WTC11 (cell line): ENCODE measurements at regions not wholly inside any gene's neighbourhood (a gene's known extent, or its start where the extent isn't known, plus 50 kb on each side); places are given as distances from the start of the nearest gene placed in this dataset.

Experiments used
- CREB1 ChIP-seq: sonication (generic); formaldehyde crosslinking; IDR thresholded peaks from 2 replicates; pipeline ENCODE4 v1.8.0; 2023; ENCODE audit warnings: mild to moderate bottlenecking, missing genetic modification reagents
- ELF4 ChIP-seq: sonication (generic); formaldehyde crosslinking; IDR thresholded peaks from 2 replicates; pipeline ENCODE4 v1.8.1; 2022; ENCODE audit warnings: low read depth, mild to moderate bottlenecking, moderate library complexity, missing genetic modification reagents
- JUN ChIP-seq: sonication (generic); formaldehyde crosslinking; IDR thresholded peaks from 2 replicates; pipeline ENCODE4 v1.8.0; 2023; ENCODE audit warnings: mild to moderate bottlenecking, missing genetic modification reagents
- RELA ChIP-seq: sonication (generic); formaldehyde crosslinking; IDR thresholded peaks from 2 replicates; pipeline ENCODE4 v1.8.1; 2022; ENCODE audit warnings: missing genetic modification reagents, mild to moderate bottlenecking, borderline replicate concordance
- ZNF121 ChIP-seq: sonication (generic); formaldehyde crosslinking; IDR thresholded peaks from 2 replicates; pipeline ENCODE4 v1.8.0; 2023; ENCODE audit warnings: missing genetic modification reagents
- ZNF396 ChIP-seq: fragments of 250-450 bp; sonication (Bioruptor Pico); IDR thresholded peaks from 2 replicates; pipeline ENCODE4 v1.8.0; 2021; ENCODE audit warnings: mild to moderate bottlenecking, moderate library complexity, borderline replicate concordance
- TF ChIP-seq, protein P1 (sequence below): sonication (generic); formaldehyde crosslinking; IDR thresholded peaks from 2 replicates; pipeline ENCODE4 v1.8.1; 2022; ENCODE audit warnings: low read depth, missing genetic modification reagents, borderline replicate concordance
- TF ChIP-seq, protein P2 (sequence below): fragments of 250-450 bp; sonication (Bioruptor Pico); conservative IDR thresholded peaks from 2 replicates; pipeline ENCODE4 v1.9.0; 2021; ENCODE audit warnings: mild to moderate bottlenecking
- TF ChIP-seq, protein P3 (sequence below): fragments of 200-600 bp; IDR thresholded peaks from 2 replicates; pipeline ENCODE4 v1.8.0; 2022; ENCODE audit warnings: antibody characterized with exemption
- TF ChIP-seq, protein P4 (sequence below): sonication (generic); formaldehyde crosslinking; IDR thresholded peaks from 2 replicates; pipeline ENCODE4 v1.8.0; 2022; ENCODE audit warnings: mild to moderate bottlenecking, missing genetic modification reagents
- TF ChIP-seq, protein P5 (sequence below): sonication (generic); formaldehyde crosslinking; IDR thresholded peaks from 2 replicates; pipeline ENCODE4 v1.8.1; 2022; ENCODE audit warnings: missing genetic modification reagents, borderline replicate concordance

DNA sequence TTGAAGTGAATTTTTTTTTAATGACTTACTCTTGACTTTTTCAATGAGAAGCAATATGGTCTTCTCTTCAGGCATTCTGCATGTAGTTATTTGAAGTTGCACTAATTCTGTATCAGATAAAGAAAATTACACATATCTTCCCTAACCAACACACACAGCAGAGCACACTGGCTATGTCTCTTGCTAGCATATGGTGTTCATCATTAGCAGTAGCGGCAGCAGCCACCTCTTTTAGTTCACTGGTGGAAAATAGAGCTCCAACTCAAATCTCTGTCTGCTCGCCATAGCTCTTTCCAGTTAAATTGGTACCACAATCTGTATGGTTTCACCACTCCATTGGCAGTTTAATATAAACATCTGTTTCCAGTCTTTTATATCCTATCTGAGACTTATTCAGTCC lies 278.1 kb upstream of the ZEB2 start:
- TF ChIP-seq, protein P1, sequence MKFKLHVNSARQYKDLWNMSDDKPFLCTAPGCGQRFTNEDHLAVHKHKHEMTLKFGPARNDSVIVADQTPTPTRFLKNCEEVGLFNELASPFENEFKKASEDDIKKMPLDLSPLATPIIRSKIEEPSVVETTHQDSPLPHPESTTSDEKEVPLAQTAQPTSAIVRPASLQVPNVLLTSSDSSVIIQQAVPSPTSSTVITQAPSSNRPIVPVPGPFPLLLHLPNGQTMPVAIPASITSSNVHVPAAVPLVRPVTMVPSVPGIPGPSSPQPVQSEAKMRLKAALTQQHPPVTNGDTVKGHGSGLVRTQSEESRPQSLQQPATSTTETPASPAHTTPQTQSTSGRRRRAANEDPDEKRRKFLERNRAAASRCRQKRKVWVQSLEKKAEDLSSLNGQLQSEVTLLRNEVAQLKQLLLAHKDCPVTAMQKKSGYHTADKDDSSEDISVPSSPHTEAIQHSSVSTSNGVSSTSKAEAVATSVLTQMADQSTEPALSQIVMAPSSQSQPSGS = no peak
- TF ChIP-seq, protein P2, sequence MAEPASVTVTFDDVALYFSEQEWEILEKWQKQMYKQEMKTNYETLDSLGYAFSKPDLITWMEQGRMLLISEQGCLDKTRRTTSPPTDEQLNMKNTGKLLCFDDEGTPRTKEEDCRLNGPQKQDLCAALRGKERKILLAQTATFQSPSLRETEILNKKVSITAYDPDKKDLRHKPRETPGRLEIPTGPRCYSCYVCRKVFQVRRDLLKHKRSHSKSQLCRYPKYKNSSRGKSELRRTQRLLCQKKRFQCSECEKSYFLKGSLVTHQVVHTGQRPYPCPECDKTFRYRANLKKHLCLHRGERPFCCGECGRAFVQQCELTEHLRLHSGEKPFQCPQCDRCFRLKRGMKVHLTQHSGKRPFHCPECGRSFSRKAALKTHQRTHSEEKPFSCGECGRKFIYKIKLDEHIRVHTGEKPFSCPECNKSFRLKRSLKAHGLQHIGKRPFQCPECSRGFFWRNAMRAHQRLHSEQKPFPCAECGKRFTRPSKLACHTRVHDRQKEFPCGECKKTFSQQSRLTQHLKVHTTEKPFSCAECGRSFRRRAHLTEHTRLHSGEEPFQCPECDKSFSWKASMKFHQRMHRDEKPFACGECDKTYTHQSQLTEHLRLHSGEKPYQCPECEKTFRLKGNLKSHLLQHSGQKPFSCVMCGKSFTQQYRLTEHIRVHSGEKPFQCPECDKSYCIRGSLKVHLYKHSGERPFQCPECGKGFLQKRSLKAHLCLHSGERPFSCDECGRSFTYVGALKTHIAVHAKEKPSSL (CRISPR knock-in tag) = no peak
- TF ChIP-seq, protein P3, sequence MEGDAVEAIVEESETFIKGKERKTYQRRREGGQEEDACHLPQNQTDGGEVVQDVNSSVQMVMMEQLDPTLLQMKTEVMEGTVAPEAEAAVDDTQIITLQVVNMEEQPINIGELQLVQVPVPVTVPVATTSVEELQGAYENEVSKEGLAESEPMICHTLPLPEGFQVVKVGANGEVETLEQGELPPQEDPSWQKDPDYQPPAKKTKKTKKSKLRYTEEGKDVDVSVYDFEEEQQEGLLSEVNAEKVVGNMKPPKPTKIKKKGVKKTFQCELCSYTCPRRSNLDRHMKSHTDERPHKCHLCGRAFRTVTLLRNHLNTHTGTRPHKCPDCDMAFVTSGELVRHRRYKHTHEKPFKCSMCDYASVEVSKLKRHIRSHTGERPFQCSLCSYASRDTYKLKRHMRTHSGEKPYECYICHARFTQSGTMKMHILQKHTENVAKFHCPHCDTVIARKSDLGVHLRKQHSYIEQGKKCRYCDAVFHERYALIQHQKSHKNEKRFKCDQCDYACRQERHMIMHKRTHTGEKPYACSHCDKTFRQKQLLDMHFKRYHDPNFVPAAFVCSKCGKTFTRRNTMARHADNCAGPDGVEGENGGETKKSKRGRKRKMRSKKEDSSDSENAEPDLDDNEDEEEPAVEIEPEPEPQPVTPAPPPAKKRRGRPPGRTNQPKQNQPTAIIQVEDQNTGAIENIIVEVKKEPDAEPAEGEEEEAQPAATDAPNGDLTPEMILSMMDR = no peak
- TF ChIP-seq JUN (no peak), ZNF396 (CRISPR knock-in tag) (no peak), ELF4 (CRISPR knock-in tag) (no peak), ZNF121 (no peak), RELA (no peak), CREB1 (CRISPR knock-in tag) (no peak)
- TF ChIP-seq, protein P4, sequence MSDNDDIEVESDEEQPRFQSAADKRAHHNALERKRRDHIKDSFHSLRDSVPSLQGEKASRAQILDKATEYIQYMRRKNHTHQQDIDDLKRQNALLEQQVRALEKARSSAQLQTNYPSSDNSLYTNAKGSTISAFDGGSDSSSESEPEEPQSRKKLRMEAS (CRISPR knock-in tag) = no peak
- TF ChIP-seq, protein P5, sequence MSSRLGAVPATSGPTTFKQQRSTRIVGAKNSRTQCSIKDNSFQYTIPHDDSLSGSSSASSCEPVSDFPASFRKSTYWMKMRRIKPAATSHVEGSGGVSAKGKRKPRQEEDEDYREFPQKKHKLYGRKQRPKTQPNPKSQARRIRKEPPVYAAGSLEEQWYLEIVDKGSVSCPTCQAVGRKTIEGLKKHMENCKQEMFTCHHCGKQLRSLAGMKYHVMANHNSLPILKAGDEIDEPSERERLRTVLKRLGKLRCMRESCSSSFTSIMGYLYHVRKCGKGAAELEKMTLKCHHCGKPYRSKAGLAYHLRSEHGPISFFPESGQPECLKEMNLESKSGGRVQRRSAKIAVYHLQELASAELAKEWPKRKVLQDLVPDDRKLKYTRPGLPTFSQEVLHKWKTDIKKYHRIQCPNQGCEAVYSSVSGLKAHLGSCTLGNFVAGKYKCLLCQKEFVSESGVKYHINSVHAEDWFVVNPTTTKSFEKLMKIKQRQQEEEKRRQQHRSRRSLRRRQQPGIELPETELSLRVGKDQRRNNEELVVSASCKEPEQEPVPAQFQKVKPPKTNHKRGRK = no peak
